Transverse colon (tissue), 4 donors: ENCODE measurements at regions not wholly inside any gene's neighbourhood (a gene's known extent, or its start where the extent isn't known, plus 50 kb on each side); places are given as distances from the start of the nearest gene placed in this dataset.

Experiments used
- DNase-seq: peaks from one replicate; pipeline ENCODE4 v3.0.0-alpha.2; 2019
- H3K27ac ChIP-seq, 4 donors: fragments of 200-600 bp; sonication (generic); 2 replicates each; pipeline ENCODE4 v1.5.1; 2016 to 2018; ENCODE audit warnings: inconsistent platforms in 4 of 4
- H3K27me3 ChIP-seq: fragments of 200-600 bp; sonication (generic); 2 replicates; pipeline ENCODE4 v1.5.1; 2017; ENCODE audit warnings: inconsistent platforms
- H3K36me3 ChIP-seq, 4 donors: fragments of 200-600 bp; sonication (generic); 2 replicates each; pipeline ENCODE4 v1.5.1; 2017 to 2019; ENCODE audit warnings: inconsistent platforms in 4 of 4
- H3K4me1 ChIP-seq, 4 donors: fragments of 200-600 bp; sonication (generic); 2 replicates each; pipeline ENCODE4 v1.5.1; 2017 to 2020; ENCODE audit warnings: inconsistent platforms in 4 of 4
- H3K4me3 ChIP-seq, 4 donors: fragments of 200-600 bp; sonication (generic); 1 replicate in 1 of 4; 2 replicates in 3 of 4; pipeline versions ENCODE4 v1.5.1 to v1.6.1; 2017 to 2019; ENCODE audit warnings: inconsistent platforms in 4 of 4
- H3K9me3 ChIP-seq, 2 donors: fragments of 200-600 bp; sonication (generic); 2 replicates each; pipeline ENCODE4 v1.5.1; 2017 to 2019; ENCODE audit warnings: inconsistent platforms in 2 of 2
- CTCF ChIP-seq, 5 experiments: fragments of 200-600 bp in 3 of 5; fragments of 450-650 bp in 2 of 5; sonication (generic) in 3 of 5; IDR thresholded peaks; 1 replicate in 2 of 5; 2 replicates in 3 of 5; pipeline ENCODE4 v1.5.1; 2016 to 2017; ENCODE audit warnings: antibody characterized with exemption in 5 of 5, inconsistent platforms in 3 of 5, mild to moderate bottlenecking in 2 of 5, moderate library complexity in 1 of 5
- EP300 ChIP-seq: sonication (generic); formaldehyde crosslinking; IDR thresholded peaks from one replicate; pipeline ENCODE4 v1.6.1; 2017; ENCODE audit warnings: antibody characterized with exemption, low read depth
- POLR2A ChIP-seq: fragments of 450-650 bp; IDR thresholded peaks from one replicate; pipeline ENCODE4 v1.6.1; 2016; ENCODE audit warnings: antibody characterized with exemption, mild to moderate bottlenecking, moderate library complexity
- POLR2AphosphoS5 ChIP-seq, 3 donors: sonication (generic); formaldehyde crosslinking; IDR thresholded peaks; one replicate each; pipeline ENCODE4 v1.6.1; 2016; ENCODE audit warnings: antibody characterized with exemption in 3 of 3
- WGBS, 2 donors: methylation state at CpG; one replicate each; pipeline ENCODE4 v1.1.5; 2018; ENCODE audit warnings: low coverage in 1 of 2; 5-methylcytosine and 5-hydroxymethylcytosine counted together
- in situ Hi-C, 4 donors: fragments of 200-750 bp; cut with MboI; loops; one replicate each; pipeline versions ENCODE4 v1.15.0 to v1.15.1; 2017; ENCODE audit warnings: low sequenced_read_pairs in 3 of 4, low pct_ligation_motif_present in 1 of 4, low pct_unique_long_range_greater_than_20kb in 1 of 4
- intact Hi-C: fragments of 100-400 bp; cut with DNase I; formaldehyde crosslinking; loops from one replicate; pipeline ENCODE4 v1.15.1; 2023; ENCODE audit warnings: low total_unique reads

DNA sequence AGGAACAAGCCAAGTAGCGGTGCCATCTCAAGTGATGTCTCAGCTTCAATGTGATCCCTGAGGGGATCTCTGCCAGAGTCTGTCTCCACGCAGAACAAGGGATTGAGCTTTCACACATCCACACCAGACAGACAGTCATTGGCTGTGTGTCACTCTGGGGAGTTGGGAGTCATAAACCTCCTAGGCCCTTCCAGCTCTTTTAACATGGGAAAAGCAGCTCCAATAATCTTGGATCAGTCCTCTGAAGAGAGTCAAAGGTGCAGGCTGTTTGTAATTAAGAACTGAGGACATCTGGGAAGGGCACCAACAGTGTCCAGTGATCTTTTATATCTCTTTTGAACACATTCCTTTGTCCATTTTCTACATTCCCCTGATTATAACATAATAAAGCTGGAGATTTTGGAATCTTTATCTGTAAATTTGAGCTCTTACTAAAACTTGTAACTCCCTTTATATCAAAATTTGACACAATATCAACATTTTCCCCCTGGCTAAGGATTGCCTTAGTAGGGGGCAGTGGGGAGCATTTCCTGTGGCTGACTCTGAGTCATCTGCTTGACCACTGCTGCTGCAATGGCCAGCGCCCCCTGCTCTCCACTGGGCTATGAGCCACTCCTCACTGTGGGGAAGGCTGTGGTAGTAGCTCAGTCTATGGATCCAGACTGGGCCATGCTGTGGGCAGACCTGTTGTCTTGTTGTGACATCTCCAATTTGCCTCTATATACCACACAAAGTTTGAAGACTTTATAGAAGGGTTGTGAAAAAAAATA lies 284.4 kb downstream of the OSTF1 start:
- Histone ChIP-seq H3K4me1 (no peaks in the 10 kb centered on the region), H3K27ac (no peak overlapping the region), H3K36me3 (no peaks in the 10 kb centered on the region), H3K9me3 (no peaks in the 10 kb centered on the region), H3K27me3 (no peaks in the 10 kb centered on the region), H3K4me3 (no peak overlapping the region)
- TF ChIP-seq CTCF (IDR thresholded peaks at IDR 0.05), result no peak
- TF ChIP-seq POLR2AphosphoS5 (IDR thresholded peaks at IDR 0.05), result no peak
- TF ChIP-seq EP300, result no peak
- intact Hi-C loops, result no loop called here
- in situ Hi-C loops, result no loop called here
- DNase-seq, result no peak
- WGBS, 2 donors, result 70% methylated on average over 3 of the region's 3 CpGs; no CpG with 5 or more reads in 1 of the 2 donors

- H3K27ac ChIP-seq, result no peak overlapping the region
- 78 to 80% methylated on average over 3 of the region's 3 CpGs for WGBS, 2 donors
- TF ChIP-seq POLR2AphosphoS5 (IDR thresholded peaks at IDR 0.05), result no peak
- TF ChIP-seq POLR2A, result no peak
- no peak for TF ChIP-seq EP300
- TF ChIP-seq CTCF (IDR thresholded peaks at IDR 0.05), result no peak
These were observed 288.5 kb downstream of the OSTF1 start for GRCh38 chr9:75376680-75377254.

GRCh38 chr9:75378036-75378435 lies 289.7 kb downstream of the OSTF1 start:
- H3K9me3 ChIP-seq, result no peaks in the 10 kb centered on the region
- no peaks in the 10 kb centered on the region for H3K4me1 ChIP-seq
- WGBS, 2 donors, result 50% methylated on average over 9 of the region's 9 CpGs; no CpG with 5 or more reads in 1 of the 2 donors
- no peaks in the 10 kb centered on the region for H3K36me3 ChIP-seq
- no peak for TF ChIP-seq EP300
- TF ChIP-seq POLR2AphosphoS5 (IDR thresholded peaks at IDR 0.05), result no peak
- no peak for TF ChIP-seq CTCF (IDR thresholded peaks at IDR 0.05)
- TF ChIP-seq POLR2A, result no peak
- in situ Hi-C loops, result no loop called here
- no peak for DNase-seq
- H3K27me3 ChIP-seq, result no peaks in the 10 kb centered on the region
- H3K4me3 ChIP-seq, result no peak overlapping the region
- intact Hi-C loops, result no loop called here
- H3K27ac ChIP-seq, result no peak overlapping the region

More at GRCh38 chr9:75376680-75377254, 288.5 kb downstream of the OSTF1 start:
- Histone ChIP-seq H3K9me3 (no peaks in the 10 kb centered on the region), H3K27me3 (no peaks in the 10 kb centered on the region), H3K4me1 (no peaks in the 10 kb centered on the region), H3K4me3 (no peak overlapping the region), H3K36me3 (no peaks in the 10 kb centered on the region)
- DNase-seq, result no peak
- intact Hi-C loops (no loop called here), in situ Hi-C loops (no loop called here)

DNA sequence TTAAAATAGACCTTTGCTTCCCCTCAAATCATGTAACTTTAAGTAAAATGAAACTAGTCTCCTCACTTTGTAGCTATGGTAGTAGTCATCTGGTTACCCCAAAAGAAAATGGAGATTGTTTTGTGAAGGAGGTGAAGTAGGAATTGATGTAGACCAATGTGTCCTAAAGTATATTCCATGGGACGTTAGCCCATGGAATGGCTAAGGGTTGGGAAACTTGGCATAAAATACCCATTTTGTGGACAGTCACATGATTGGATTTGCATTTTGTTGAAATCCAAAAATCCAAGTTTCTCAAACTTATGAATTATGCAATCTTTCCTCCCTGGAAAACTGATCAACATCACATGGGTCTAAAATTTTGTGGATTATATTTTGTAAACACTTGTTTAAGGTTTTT lies 290.6 kb downstream of the OSTF1 start:
- no peak for DNase-seq
- intact Hi-C loops, result no loop called here
- WGBS, 2 donors, result 57 to 78% methylated on average over 1 of the region's 1 CpG

More for the DNA sequence above, 290.6 kb downstream of the OSTF1 start:
- no peaks in the 10 kb centered on the region for H3K9me3 ChIP-seq
- no peaks in the 10 kb centered on the region for H3K36me3 ChIP-seq
- H3K27me3 ChIP-seq, result no peaks in the 10 kb centered on the region
- in situ Hi-C loops, result no loop called here
- TF ChIP-seq CTCF (IDR thresholded peaks at IDR 0.05) (no peak), POLR2A (no peak), EP300 (no peak), POLR2AphosphoS5 (IDR thresholded peaks at IDR 0.05) (no peak)
- H3K27ac ChIP-seq, result no peak overlapping the region
- H3K4me1 ChIP-seq, result no peaks in the 10 kb centered on the region
- H3K4me3 ChIP-seq, result no peak overlapping the region
